HEK293 (cell line): ENCODE measurements at regions not wholly inside any gene's neighbourhood (a gene's known extent, or its start where the extent isn't known, plus 50 kb on each side); places are given as distances from the start of the nearest gene placed in this dataset.

Source experiments
- CTCF ChIA-PET: fragments of 350-600 bp; formaldehyde crosslinking; extraction: SDS; loops from one replicate; lab custom pipeline; 2021; ENCODE audit warnings: antibody characterized with exemption; lab: Yijun Ruan, JAX
- POLR2A ChIA-PET: fragments of 300-600 bp; formaldehyde crosslinking; extraction: SDS; loops from one replicate; lab custom pipeline; 2020; ENCODE audit warnings: antibody characterized with exemption, inconsistent platforms; lab: Yijun Ruan, JAX
- H3K27ac ChIP-seq: fragments of 200-500 bp; sonication (Bioruptor generic); 2 replicates; pipeline ENCODE4 v1.5.1; 2014; ENCODE audit warnings: low read depth, low read length, control low read depth, inconsistent platforms; ENCODE audit errors: extremely low read depth
- H3K36me3 ChIP-seq, 2 experiments: fragments of 200-500 bp in 1 of 2; sonication (Bioruptor generic) in 1 of 2; 1 replicate in 1 of 2; 2 replicates in 1 of 2; pipeline ENCODE4 v1.5.1; 2014 to 2017; ENCODE audit warnings: inconsistent platforms in 2 of 2, low read length in 2 of 2; ENCODE audit not compliant: control insufficient read depth in 2 of 2, insufficient read depth in 1 of 2
- H3K4me1 ChIP-seq: fragments of 200-500 bp; sonication (Bioruptor generic); 2 replicates; pipeline ENCODE4 v1.5.1; 2014; ENCODE audit warnings: mild to moderate bottlenecking, low read length, inconsistent platforms; ENCODE audit not compliant: control insufficient read depth, insufficient read depth
- H3K4me3 ChIP-seq: 2 replicates; pipeline ENCODE4 v1.5.1; 2011; ENCODE audit warnings: low read depth, mild to moderate bottlenecking, control low read depth, low read length, moderate library complexity
- H3K9me3 ChIP-seq: fragments of 200-500 bp; sonication (Bioruptor generic); 2 replicates; pipeline ENCODE4 v1.5.1; 2014; ENCODE audit warnings: low read depth, low read length, inconsistent platforms; ENCODE audit not compliant: control insufficient read depth, insufficient read depth
- BCL11B ChIP-seq: fragments of 450-650 bp; formaldehyde crosslinking; IDR thresholded peaks from 2 replicates; pipeline ENCODE4 v1.5.1; 2016; ENCODE audit warnings: low read depth, missing biosample characterization, missing genetic modification characterization
- KLF8 ChIP-seq: fragments of 450-650 bp; formaldehyde crosslinking; IDR thresholded peaks from 2 replicates; pipeline ENCODE4 v1.5.1; 2016; ENCODE audit warnings: missing biosample characterization, missing genetic modification characterization
- OSR2 ChIP-seq: fragments of 450-650 bp; formaldehyde crosslinking; IDR thresholded peaks from 2 replicates; pipeline ENCODE4 v1.5.1; 2016; ENCODE audit warnings: missing biosample characterization, missing genetic modification characterization
- PRDM2 ChIP-seq: fragments of 450-650 bp; formaldehyde crosslinking; IDR thresholded peaks from 2 replicates; pipeline ENCODE4 v1.5.1; 2016; ENCODE audit warnings: missing biosample characterization, missing genetic modification characterization, borderline replicate concordance
- PRDM4 ChIP-seq: fragments of 450-650 bp; formaldehyde crosslinking; IDR thresholded peaks from 2 replicates; pipeline ENCODE4 v1.5.1; 2017; ENCODE audit warnings: missing biosample characterization, missing genetic modification characterization
- YY2 ChIP-seq: fragments of 450-650 bp; formaldehyde crosslinking; IDR thresholded peaks from 2 replicates; pipeline ENCODE4 v1.5.1; 2016; ENCODE audit warnings: missing biosample characterization, missing genetic modification characterization
- ZEB2 ChIP-seq: fragments of 450-650 bp; formaldehyde crosslinking; IDR thresholded peaks from 2 replicates; pipeline ENCODE4 v1.5.1; 2016; ENCODE audit warnings: missing biosample characterization, missing genetic modification characterization
- ZFP3 ChIP-seq: fragments of 450-650 bp; formaldehyde crosslinking; IDR thresholded peaks from 2 replicates; pipeline ENCODE4 v1.5.1; 2016; ENCODE audit warnings: low read depth, missing biosample characterization, missing genetic modification characterization
- ZFP69B ChIP-seq: fragments of 450-650 bp; formaldehyde crosslinking; IDR thresholded peaks from 2 replicates; pipeline ENCODE4 v1.5.1; 2016; ENCODE audit warnings: missing biosample characterization, missing genetic modification characterization
- ZIC2 ChIP-seq: fragments of 450-650 bp; formaldehyde crosslinking; IDR thresholded peaks from 2 replicates; pipeline ENCODE4 v1.5.1; 2016; ENCODE audit warnings: missing biosample characterization, missing genetic modification characterization
- ZNF239 ChIP-seq: fragments of 450-650 bp; formaldehyde crosslinking; IDR thresholded peaks from 2 replicates; pipeline ENCODE4 v1.5.1; 2016; ENCODE audit warnings: missing biosample characterization, missing genetic modification characterization
- ZNF24 ChIP-seq: fragments of 450-650 bp; formaldehyde crosslinking; IDR thresholded peaks from 2 replicates; pipeline ENCODE4 v1.5.1; 2016; ENCODE audit warnings: missing biosample characterization, missing genetic modification characterization
- ZNF350 ChIP-seq: fragments of 450-650 bp; formaldehyde crosslinking; IDR thresholded peaks from 2 replicates; pipeline ENCODE4 v1.5.0; 2017; ENCODE audit warnings: missing biosample characterization, mild to moderate bottlenecking, missing genetic modification characterization
- ZNF366 ChIP-seq: fragments of 450-650 bp; formaldehyde crosslinking; conservative IDR thresholded peaks from 2 replicates; pipeline ENCODE4 v1.5.1; 2016; ENCODE audit warnings: missing biosample characterization, missing genetic modification characterization
- ZNF555 ChIP-seq: fragments of 450-650 bp; formaldehyde crosslinking; conservative IDR thresholded peaks from 2 replicates; pipeline ENCODE4 v1.5.1; 2017; ENCODE audit warnings: missing biosample characterization, mild to moderate bottlenecking, missing genetic modification characterization, inconsistent platforms
- ZNF585B ChIP-seq: fragments of 450-650 bp; formaldehyde crosslinking; IDR thresholded peaks from 2 replicates; pipeline ENCODE4 v1.5.1; 2016; ENCODE audit warnings: missing biosample characterization, missing genetic modification characterization
- ZNF670 ChIP-seq: fragments of 450-650 bp; formaldehyde crosslinking; IDR thresholded peaks from 2 replicates; pipeline ENCODE4 v1.5.1; 2016; ENCODE audit warnings: missing biosample characterization, missing genetic modification characterization, low read depth
- ZNF677 ChIP-seq: fragments of 450-650 bp; IDR thresholded peaks from 2 replicates; pipeline ENCODE4 v1.5.0; 2018; ENCODE audit warnings: missing biosample characterization, mild to moderate bottlenecking, missing genetic modification characterization, moderate library complexity
- ZNF768 ChIP-seq: fragments of 450-650 bp; formaldehyde crosslinking; IDR thresholded peaks from 2 replicates; pipeline ENCODE4 v1.5.1; 2018; ENCODE audit warnings: missing biosample characterization, mild to moderate bottlenecking, missing genetic modification characterization
- ZSCAN23 ChIP-seq: fragments of 450-650 bp; formaldehyde crosslinking; IDR thresholded peaks from 2 replicates; pipeline ENCODE4 v1.5.1; 2016; ENCODE audit warnings: missing biosample characterization, missing genetic modification characterization

- TF ChIP-seq ZNF768 (tag by site-specific recombination) (no peak), ZSCAN23 (no peak), ZNF585B (tag by site-specific recombination) (no peak), ZIC2 (tag by site-specific recombination) (peak; percentile 42), ZNF24 (tag by site-specific recombination) (no peak), ZNF239 (tag by site-specific recombination) (no peak)
- Histone ChIP-seq H3K36me3 (no peaks in the 10 kb centered on the region), H3K9me3 (no peaks in the 10 kb centered on the region), H3K4me1 (no peaks in the 10 kb centered on the region), H3K27ac (no peak overlapping the region), H3K4me3 (no peak overlapping the region)
- POLR2A ChIA-PET, result no interaction called here
- CTCF ChIA-PET, result no interaction called here
Observed at GRCh38 chr11:115700496-115700895, 196.3 kb upstream of the CADM1 start.

GRCh38 chr11:115699733-115700132 is 195.5 kb upstream of the CADM1 start:
- Histone ChIP-seq H3K9me3 (no peaks in the 10 kb centered on the region), H3K27ac (no peak overlapping the region), H3K4me1 (no peaks in the 10 kb centered on the region), H3K4me3 (no peak overlapping the region), H3K36me3 (no peaks in the 10 kb centered on the region)
- ChIA-PET CTCF (no interaction called here), POLR2A (no interaction called here)
- TF ChIP-seq ZNF350 (tag by site-specific recombination) (no peak), YY2 (tag by site-specific recombination) (no peak), ZEB2 (no peak), ZNF366 (tag by site-specific recombination) (no peak), PRDM4 (tag by site-specific recombination) (no peak), ZFP3 (tag by site-specific recombination) (no peak), ZSCAN23 (no peak), ZFP69B (tag by site-specific recombination) (no peak), PRDM2 (tag by site-specific recombination) (no peak), BCL11B (tag by site-specific recombination) (no peak), OSR2 (tag by site-specific recombination) (no peak), ZNF555 (tag by site-specific recombination) (no peak), ZNF677 (tag by site-specific recombination) (no peak), KLF8 (tag by site-specific recombination) (no peak), ZNF670 (no peak)
